ENCODE measurements at regions not wholly inside any gene's neighbourhood (a gene's known extent, or its start where the extent isn't known, plus 50 kb on each side); places are given as distances from the start of the nearest gene placed in this dataset.

GRCh38 chr14:81662066-81662465 is 128.4 kb upstream of the SEL1L start:
- TF ChIP-seq CTCF (IDR thresholded peaks at IDR 0.05) (no peak), POLR2A (IDR thresholded peaks at IDR 0.05) (no peak)
